ENCODE measurements at regions not wholly inside any gene's neighbourhood (a gene's known extent, or its start where the extent isn't known, plus 50 kb on each side); places are given as distances from the start of the nearest gene placed in this dataset.
A peak's percentile ranks its signal among the peaks of the same experiment; 100 is the strongest.
"Not testable (repeated sequence)": the region's sequence is repeated elsewhere in the genome, so short reads cannot be mapped to it uniquely, and the experiment has no call there.

DNA sequence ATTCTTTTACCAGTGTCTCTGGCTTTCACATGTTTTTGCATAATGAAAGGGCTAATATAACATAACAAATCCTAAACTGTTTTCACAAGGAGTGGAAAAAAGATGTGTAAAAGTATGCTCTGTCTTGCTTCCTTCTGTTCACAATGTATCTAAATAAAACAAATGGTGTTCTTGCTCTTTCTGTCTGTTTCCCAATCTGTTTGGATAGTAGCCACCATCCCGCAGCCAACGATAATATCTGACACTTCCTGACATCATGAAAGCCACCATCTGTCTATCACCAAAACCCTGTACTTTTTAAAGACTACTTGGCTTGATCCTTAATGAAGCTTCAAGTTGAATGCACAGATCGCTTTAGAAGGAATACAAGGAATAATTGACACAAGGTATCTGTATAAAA is 246.2 kb downstream of the ETV1 start:
- CTCF ChIA-PET, result no interaction called here
- POLR2A ChIA-PET, result no interaction called here
- TF ChIP-seq ELF4 (IDR thresholded peaks at IDR 0.05), result no peak
- TF ChIP-seq TARDBP (IDR thresholded peaks at IDR 0.05), result no peak
- no peak for TF ChIP-seq NFRKB (IDR thresholded peaks at IDR 0.05)
- no peak for TF ChIP-seq BHLHE40 (IDR thresholded peaks at IDR 0.05; ENCODE audit: borderline replicate concordance)
- TF ChIP-seq, protein P1, sequence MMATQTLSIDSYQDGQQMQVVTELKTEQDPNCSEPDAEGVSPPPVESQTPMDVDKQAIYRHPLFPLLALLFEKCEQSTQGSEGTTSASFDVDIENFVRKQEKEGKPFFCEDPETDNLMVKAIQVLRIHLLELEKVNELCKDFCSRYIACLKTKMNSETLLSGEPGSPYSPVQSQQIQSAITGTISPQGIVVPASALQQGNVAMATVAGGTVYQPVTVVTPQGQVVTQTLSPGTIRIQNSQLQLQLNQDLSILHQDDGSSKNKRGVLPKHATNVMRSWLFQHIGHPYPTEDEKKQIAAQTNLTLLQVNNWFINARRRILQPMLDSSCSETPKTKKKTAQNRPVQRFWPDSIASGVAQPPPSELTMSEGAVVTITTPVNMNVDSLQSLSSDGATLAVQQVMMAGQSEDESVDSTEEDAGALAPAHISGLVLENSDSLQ (IDR thresholded peaks at IDR 0.05), result no peak
- no peak for TF ChIP-seq SUZ12 (IDR thresholded peaks at IDR 0.05)
- no peak for TF ChIP-seq LEF1 (IDR thresholded peaks at IDR 0.05; ENCODE audit: borderline replicate concordance)
- no peak for DNase-seq (ENCODE audit: extremely low spot score)

DNA sequence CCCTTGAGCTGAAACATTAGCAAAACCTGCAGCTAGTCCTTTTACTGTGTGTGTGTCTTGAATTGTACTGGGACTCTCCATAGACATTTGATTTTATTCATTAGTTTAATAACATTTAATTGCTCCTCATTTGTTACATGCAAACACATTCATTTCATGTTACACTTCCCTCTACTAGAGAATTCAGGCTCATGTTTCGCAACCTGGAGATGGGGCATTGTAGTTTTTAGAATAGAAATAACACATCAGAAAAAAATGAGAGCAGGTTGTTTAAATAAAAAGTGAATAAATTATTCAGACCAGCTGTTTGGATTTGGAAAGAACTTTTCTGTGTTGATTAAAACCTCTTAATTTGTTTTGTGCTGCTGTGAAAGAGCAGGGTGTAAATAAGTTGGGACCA is 243.9 kb downstream of the ETV1 start:
- TF ChIP-seq ZNF384 (IDR thresholded peaks at IDR 0.05) (no peak), HDGF (IDR thresholded peaks at IDR 0.05; ENCODE audit: borderline replicate concordance) (no peak), SUZ12 (IDR thresholded peaks at IDR 0.05) (no peak), SP1 (IDR thresholded peaks at IDR 0.05) (no peak), FOXM1 (IDR thresholded peaks at IDR 0.05; ENCODE audit: borderline replicate concordance) (no peak), CTBP1 (IDR thresholded peaks at IDR 0.05; ENCODE audit: borderline replicate concordance) (no peak), BHLHE40 (IDR thresholded peaks at IDR 0.05; ENCODE audit: borderline replicate concordance) (no peak), L3MBTL2 (conservative IDR thresholded peaks at IDR 0.05) (no peak), FOXA1 (IDR thresholded peaks at IDR 0.05) (no peak)
- TF ChIP-seq, protein P1 (IDR thresholded peaks at IDR 0.05), result no peak
- ChIA-PET CTCF (interaction anchor here (0.9 kb wide), 1 partner anchor 18 kb away, joined by 3 read pairs; no protein-coding TSS in a partner anchor), POLR2A (no interaction called here)
- DNase-seq (ENCODE audit: extremely low spot score), result no peak

DNA sequence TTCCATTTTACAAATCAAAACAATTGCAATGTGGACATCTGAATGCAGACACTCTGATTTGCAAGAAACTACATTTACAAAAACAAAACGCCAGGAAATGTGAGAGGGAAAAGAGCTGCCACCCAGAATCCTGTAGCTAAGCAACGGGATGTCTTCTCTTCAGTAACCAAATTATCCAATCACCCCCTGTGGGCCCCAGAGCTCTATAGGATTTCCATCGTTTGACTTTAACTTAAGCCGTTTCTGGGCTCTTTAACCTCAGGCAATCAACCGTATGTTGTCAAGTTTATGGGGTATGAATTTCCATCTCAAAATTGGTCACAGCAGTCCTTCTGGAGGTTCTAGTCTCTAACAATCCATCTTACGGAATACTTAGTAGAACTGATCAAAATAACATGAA is 240.5 kb downstream of the ETV1 start:
- POLR2A ChIA-PET, result no interaction called here
- CTCF ChIA-PET, result no interaction called here
- DNase-seq (ENCODE audit: extremely low spot score), result peak; percentile 6
- TF ChIP-seq NFRKB (IDR thresholded peaks at IDR 0.05) (no peak), ARNT (IDR thresholded peaks at IDR 0.05) (no peak), L3MBTL2 (conservative IDR thresholded peaks at IDR 0.05) (no peak), FOXA1 (IDR thresholded peaks at IDR 0.05) (no peak), CTBP1 (IDR thresholded peaks at IDR 0.05; ENCODE audit: borderline replicate concordance) (no peak), TARDBP (IDR thresholded peaks at IDR 0.05) (no peak), BHLHE40 (IDR thresholded peaks at IDR 0.05; ENCODE audit: borderline replicate concordance) (no peak), HDGF (IDR thresholded peaks at IDR 0.05; ENCODE audit: borderline replicate concordance) (no peak), SP1 (IDR thresholded peaks at IDR 0.05) (no peak)
- TF ChIP-seq, protein P1 (IDR thresholded peaks at IDR 0.05), result no peak

DNA sequence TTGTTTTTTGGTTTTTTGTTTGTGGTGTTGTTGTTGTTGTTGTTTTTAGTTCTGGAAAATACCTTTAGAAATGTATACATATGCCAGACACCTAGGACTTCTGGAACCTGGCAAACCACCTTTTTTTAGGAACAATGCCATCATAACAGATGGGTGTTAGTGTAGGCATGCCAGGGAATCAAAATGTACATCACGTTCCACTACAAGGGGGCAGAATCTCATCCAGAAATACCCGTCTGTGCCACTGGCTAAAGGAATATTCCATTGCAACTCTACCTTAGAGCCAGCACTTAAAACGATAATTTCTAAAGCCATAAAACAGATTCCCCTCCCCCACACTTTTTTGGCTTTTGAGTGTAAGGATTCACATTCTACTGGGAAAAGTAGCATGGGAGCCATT is 239.8 kb downstream of the ETV1 start:
- CTCF ChIA-PET, result no interaction called here
- TF ChIP-seq SUZ12 (IDR thresholded peaks at IDR 0.05), result no peak
- TF ChIP-seq L3MBTL2 (conservative IDR thresholded peaks at IDR 0.05), result no peak
- TF ChIP-seq LEF1 (IDR thresholded peaks at IDR 0.05; ENCODE audit: borderline replicate concordance), result no peak
- TF ChIP-seq NFRKB (IDR thresholded peaks at IDR 0.05), result no peak
- TF ChIP-seq SP1 (IDR thresholded peaks at IDR 0.05), result no peak
- no peak for TF ChIP-seq FOXK2 (IDR thresholded peaks at IDR 0.05)
- TF ChIP-seq FOXA1 (IDR thresholded peaks at IDR 0.05), result no peak
- no peak for TF ChIP-seq CTBP1 (IDR thresholded peaks at IDR 0.05; ENCODE audit: borderline replicate concordance)
- no peak for TF ChIP-seq ELF4 (IDR thresholded peaks at IDR 0.05)
- TF ChIP-seq HDGF (IDR thresholded peaks at IDR 0.05; ENCODE audit: borderline replicate concordance), result no peak

DNA sequence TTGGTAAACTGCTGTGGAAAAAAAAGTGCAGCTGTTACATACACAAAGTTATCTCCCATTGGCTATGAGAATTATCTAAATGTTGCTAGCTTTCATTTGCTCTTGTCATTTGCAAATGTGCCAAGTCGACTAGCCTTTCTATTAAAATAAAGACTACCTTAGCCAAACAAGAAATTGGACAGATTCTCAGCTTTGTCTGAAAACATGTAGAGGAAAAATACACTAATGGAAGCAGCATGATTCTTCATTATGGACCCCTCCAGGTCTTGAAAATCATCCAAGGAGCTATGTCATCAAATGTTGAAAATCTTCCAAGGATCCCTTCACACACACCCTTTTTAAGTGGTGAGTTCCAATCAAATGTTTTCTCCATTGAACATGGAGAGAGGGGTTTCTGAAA is 237.7 kb downstream of the ETV1 start:
- DNase-seq (ENCODE audit: extremely low spot score), result no peak
- ChIA-PET POLR2A (no interaction called here), CTCF (no interaction called here)
- TF ChIP-seq, protein P1 (IDR thresholded peaks at IDR 0.05), result no peak
- TF ChIP-seq NFRKB (IDR thresholded peaks at IDR 0.05) (no peak), FOXM1 (IDR thresholded peaks at IDR 0.05; ENCODE audit: borderline replicate concordance) (no peak)

More for the DNA sequence above, 239.8 kb downstream of the ETV1 start:
- no peak for DNase-seq (ENCODE audit: extremely low spot score)
- POLR2A ChIA-PET, result no interaction called here

DNA sequence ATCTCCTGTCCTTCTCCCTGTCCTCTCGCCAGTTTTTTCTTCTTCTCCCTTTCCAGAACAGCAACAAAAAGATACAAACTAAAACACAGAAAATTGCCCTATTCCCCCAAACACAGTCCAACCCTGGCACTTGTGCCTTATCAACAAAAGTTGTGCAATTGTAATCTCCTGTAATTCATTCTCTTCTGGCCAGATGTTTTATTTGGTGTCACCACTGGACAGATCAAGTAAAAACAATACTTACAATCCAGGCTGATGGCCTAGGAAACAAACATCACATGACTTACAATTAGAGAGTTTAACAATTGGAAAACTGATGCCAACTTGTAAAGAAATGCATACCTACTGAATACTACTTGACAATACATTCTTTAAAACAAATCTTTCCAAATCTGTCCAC is 231.6 kb downstream of the ETV1 start:
- TF ChIP-seq NFRKB (IDR thresholded peaks at IDR 0.05), result no peak
- no peak for TF ChIP-seq SUZ12 (IDR thresholded peaks at IDR 0.05)
- TF ChIP-seq HDGF (IDR thresholded peaks at IDR 0.05; ENCODE audit: borderline replicate concordance), result no peak
- TF ChIP-seq SP1 (IDR thresholded peaks at IDR 0.05), result no peak
- TF ChIP-seq ZNF384 (IDR thresholded peaks at IDR 0.05), result no peak
- TF ChIP-seq LEF1 (IDR thresholded peaks at IDR 0.05; ENCODE audit: borderline replicate concordance), result no peak
- TF ChIP-seq FOXK2 (IDR thresholded peaks at IDR 0.05), result no peak
- TF ChIP-seq, protein P1 (IDR thresholded peaks at IDR 0.05), result no peak
- no peak for TF ChIP-seq ELF4 (IDR thresholded peaks at IDR 0.05)
- no peak for TF ChIP-seq BHLHE40 (IDR thresholded peaks at IDR 0.05; ENCODE audit: borderline replicate concordance)
- no peak for TF ChIP-seq ARNT (IDR thresholded peaks at IDR 0.05)
- ChIA-PET CTCF (no interaction called here), POLR2A (no interaction called here)
- DNase-seq (ENCODE audit: extremely low spot score), result no peak

DNA sequence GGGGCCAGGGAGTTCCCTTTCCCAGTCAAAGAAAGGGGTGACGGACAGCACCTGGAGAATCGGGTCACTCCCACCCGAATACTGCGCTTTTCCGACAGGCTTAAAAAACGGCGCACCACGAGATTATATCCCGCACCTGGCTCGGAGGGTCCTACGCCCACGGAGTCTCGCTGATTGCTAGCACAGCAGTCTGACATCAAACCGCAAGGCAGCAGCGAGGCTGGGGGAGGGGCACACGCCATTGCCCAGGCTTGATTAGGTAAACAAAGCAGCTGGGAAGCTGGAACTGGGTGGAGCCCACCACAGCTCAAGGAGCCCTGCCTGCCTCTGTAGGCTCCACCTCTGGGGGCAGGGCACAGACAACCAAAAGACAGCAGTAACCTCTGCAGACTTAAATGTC is 223.6 kb downstream of the ETV1 start:
- CTCF ChIA-PET; POLR2A ChIA-PET; DNase-seq (ENCODE audit: extremely low spot score): not testable (repeated sequence)

Data from HEK293T (cell line).